M059J (cell line): ENCODE measurements at regions not wholly inside any gene's neighbourhood (a gene's known extent, or its start where the extent isn't known, plus 50 kb on each side); places are given as distances from the start of the nearest gene placed in this dataset.
A peak's percentile ranks its signal among the peaks of the same experiment; 100 is the strongest.

Experiments
- DNase-seq: peaks from one replicate; pipeline ENCODE4 v3.0.0-alpha.2; 2012; ENCODE audit warnings: low read depth

DNA sequence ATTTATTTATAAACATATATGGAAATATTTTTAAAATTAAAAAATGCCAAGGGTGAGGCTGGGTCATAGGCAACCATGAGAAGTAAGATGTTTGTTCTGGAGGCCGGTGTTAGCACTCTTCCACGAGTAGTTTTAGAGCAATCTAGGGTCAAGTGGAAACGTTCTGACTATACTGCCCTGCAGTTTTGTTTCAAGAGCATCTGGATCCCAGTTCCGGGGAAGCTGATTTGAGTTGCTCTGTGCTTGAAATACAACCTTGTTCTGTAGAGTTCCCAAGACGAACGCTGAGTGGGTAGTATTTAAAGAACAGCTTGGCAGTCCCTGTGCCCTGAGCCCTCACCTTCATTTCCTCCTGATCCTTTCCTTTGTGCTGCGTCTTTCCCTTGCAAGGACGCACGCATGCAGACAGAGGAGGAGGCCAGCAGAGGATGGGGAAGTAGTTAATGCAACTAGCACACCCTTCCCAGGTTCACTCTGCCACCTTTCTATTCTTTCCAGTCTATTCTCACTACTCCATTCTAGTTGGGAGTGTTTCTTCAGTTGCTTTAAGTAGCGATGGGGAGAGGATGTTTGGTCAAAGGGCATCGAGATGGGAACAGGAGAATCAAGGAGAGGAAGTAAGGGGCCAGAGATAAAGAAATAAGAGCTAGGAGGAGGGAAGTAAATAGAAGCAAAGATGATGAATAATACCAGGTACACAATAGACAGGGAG is 68.3 kb upstream of the ZSWIM6 start:
- no peak for DNase-seq

DNA sequence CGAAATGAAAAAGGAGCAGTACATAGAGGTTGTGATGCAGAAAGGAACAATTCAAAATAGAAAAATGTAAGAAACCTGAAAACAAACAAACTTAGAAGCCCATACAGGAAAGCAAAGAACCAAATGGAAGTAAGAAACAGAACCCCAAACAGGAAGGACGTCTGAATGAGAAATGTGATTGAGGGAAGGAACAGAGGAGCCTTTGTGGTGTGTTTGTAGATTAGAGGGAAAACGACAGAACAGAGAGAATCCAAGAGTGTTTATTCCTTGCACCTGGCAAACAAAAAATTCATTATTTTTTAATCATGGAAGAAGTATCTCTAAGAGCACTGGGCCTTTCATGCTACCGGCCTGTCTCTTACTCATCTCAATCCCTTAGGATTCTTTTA is 67.8 kb upstream of the ZSWIM6 start:
- no peak for DNase-seq

DNA sequence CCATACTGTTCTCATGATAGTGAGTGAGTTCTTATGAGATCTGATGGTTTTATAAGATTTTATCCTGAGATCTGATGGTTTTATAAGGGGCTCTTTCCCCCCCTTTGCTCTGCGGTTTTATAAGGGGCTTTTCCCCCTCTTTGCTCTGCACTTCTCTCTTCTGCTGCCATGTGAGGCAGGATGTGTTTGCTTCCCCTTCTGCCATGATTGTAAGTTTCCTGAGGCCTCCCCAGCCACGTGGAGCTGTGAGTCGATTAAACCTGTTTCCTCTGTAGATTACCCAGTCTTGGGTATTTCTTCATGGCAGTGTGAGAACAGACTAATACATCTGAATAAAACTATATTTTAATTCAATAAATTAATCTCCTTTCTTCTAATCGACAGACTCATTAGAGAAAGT is 64.9 kb upstream of the ZSWIM6 start:
- DNase-seq = no peak

DNA sequence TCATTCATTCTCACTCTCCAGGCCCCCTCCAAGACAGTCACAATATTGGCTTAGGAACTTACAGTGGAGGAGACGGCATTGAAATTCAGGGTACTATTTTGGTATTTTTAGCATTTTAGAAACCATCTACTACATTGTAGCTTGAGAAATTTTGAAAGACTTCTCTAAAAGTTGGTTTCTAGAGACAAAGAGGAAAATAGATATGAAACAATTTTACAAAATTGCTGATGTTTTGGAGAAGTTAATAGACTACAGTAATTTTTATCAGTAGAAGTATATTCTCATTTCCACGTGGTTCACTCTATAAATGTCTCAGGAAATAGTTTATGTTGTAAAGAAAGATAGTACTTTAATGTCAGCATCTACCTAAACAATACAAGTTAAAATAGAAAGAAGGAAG is 63.2 kb upstream of the ZSWIM6 start:
- DNase-seq = no peak

DNA sequence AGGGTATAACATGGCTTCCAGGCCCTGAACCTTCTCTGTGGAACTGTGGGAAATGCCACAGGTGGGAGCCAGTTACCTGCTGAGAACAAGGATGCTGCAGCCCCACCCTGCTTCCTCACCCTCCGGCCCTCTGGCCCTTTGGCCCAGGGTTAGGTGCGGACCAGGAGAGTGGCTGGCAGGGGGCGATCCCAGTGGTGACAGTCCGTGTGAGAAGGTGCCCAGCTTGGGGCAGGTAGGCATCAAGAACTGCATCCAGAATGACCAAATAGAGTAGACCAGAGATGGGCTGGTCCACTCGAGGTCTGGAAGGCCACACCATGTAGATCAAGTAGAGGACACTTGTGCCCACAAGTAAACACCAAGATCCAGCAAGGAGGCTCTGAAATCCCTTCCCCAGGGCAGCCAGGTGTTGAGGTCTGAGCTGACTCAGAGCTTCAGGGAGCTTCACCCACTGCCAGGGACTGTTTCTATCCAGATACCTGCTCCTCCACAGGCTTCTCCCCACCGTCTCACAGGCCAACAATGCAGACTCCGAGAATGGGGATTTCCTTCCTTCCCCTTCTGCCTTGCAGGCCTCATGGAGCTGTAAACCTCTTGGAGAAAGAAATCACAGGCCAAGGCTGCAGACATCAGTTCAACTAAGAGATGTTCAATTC is 61.4 kb upstream of the ZSWIM6 start:
- no peak for DNase-seq

GRCh38 chr5:61272688-61273087 is 59.4 kb upstream of the ZSWIM6 start:
- no peak for DNase-seq

DNA sequence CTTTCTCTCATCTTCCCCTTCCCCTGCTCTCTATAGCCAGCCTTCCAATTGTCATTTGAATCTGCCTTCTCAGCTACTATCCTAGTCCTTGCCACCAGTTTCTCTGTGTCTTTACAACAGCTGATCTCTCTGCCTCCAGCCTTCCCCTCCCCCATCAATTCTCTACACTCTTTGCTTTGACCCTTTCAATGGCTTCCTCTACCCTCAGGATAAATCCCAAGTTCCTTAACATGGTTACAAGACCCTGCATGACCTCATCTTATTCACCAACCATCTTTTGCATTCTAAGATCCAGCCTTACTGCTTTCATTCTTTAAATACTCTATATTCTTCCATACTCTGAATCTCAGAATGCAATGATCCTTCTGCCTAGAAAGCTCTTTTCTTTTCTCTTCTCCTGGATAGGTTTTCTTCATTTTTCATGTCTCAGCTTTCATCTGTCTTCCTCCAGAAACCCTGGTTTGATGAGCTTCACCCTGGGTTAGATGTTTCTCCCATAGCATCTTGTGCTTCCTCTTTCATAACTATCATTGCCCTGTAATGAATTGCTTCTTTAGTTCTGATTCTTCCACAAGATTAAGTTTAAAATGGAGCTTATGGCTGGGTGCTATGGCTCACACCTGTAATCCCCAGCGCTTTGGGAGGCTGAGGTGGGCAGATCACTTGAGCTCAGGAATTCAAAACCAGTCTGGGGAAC is 58.6 kb upstream of the ZSWIM6 start:
- DNase-seq = no peak

DNA sequence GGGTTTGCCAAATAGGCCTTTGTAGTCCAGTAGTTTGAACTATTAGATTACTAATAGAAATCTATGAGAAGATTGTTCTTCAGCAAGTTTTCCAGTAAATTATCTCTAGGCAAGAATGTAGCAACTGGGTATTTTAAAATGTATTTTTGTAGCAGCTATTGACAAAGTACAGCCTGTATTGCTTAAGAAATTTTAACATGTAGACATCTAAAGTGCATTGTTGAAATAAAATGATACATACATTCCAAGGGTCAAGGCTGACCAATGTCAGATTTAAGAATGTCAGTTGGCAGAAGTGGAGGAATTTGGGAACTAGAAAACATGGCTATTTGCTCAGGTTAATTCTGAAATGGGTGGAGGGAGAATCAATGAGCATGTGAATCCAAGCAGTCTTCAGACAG is 57.5 kb upstream of the ZSWIM6 start:
- DNase-seq = no peak

DNA sequence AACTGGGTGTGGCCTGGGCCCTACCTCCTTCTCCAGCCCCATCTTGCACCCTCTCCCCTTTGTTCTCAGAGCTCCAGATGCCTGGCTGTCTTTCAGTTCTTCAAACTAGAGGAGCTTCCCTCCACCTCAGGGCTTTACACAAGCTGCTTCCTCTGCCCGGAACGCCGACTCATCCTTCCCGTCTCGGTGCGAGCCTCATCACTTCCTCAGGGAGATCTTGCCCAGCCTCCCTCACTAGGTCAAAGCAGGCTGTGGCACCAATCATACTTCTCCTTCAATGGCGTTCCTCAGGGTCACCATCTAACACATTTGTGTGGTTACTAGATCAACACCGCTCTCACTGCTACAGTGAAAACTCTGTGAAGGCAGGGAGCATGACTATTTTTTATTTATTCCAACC is 56.2 kb upstream of the ZSWIM6 start:
- DNase-seq = peak; percentile 79

GRCh38 chr5:61277190-61277589 is 54.9 kb upstream of the ZSWIM6 start:
- peak; percentile 68 for DNase-seq

- DNase-seq = peak; percentile 29
These were observed 54.3 kb upstream of the ZSWIM6 start for GRCh38 chr5:61277781-61278180.

DNA sequence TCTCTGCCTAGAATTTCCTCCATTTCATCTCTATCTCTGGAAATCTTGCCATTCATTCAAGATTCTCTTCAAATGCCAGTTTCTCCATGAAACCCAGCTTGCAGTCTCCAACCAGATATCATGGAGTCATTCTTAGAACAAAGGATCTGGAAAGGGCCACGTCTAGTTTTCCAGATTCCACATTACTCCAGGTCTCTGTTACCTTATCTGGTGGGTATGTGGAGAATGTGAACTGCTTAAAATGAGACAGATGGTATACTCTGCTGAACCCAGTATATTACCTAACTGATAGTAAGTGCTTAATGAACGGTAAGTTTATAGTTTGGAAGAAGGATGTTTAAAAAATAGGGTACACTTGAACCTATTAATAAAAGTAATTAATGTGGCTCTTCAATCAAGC is 52.3 kb upstream of the ZSWIM6 start:
- peak; percentile 50 for DNase-seq

- peak; percentile 94 for DNase-seq
These were observed 51.9 kb upstream of the ZSWIM6 start for GRCh38 chr5:61280205-61280604.

DNA sequence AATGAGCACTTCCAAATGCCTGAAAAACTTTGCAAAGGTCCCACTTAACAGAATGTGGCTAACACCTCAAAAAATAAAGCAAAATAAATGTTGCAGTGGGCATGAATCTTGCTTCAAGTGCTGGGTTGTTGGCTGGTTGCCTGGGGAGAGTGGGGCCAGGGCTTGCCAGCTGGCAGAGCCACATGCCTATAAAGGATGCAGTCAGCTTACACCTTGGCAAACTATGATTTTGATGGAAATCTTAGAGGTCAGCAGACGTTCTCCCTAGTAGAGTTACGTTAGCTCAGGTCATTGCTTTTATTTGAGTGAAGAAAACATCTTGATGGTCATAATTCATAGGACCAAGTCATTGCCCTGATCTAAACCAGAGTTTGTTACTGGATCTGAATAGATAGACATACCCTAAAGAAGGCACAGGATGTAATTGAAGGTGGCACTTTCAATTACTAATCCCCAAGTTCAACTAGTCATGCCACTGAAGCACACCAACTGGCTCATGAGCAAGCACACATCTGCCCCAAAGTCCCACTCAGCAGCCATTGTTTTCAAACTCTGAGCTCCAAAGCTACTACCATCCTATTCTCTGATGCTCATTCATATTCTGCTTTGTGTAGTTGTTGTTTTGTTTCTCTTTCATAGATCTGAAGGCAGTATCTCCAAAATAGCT is 51.2 kb upstream of the ZSWIM6 start:
- peak; percentile 80 for DNase-seq

- DNase-seq = no peak
These were observed 50.4 kb upstream of the ZSWIM6 start for GRCh38 chr5:61281686-61282085.
